ENCODE measurements at regions not wholly inside any gene's neighbourhood (a gene's known extent, or its start where the extent isn't known, plus 50 kb on each side); places are given as distances from the start of the nearest gene placed in this dataset.

DNA sequence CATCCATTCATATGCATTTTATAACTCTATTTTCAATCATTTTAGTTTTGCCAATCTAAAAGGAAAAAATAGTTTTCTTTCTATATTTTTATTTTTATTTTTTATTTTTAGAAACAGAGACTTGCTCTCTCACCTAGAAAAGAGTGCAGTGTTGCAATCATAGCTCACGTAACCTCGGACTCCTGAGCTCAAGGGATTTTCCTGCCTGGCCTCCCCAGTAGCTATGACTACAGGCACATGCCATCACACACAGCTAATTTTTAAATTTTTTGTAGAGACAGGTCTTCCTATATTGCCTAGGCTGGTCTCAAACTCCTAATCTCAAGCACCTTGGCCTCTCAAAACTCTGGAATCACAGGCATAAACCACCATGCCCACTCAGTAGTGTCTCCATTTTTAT is 125.5 kb upstream of the XIRP2 start:
- Histone ChIP-seq H3K79me2 (ENCODE audit: control insufficient read depth, insufficient read depth, low read length) (no peaks in the 10 kb centered on the region), H2AFZ (ENCODE audit: control insufficient read depth, low read length) (no peak overlapping the region), H3K27me3 (ENCODE audit: control insufficient read depth, extremely low read depth, insufficient read depth, low read length) (no peaks in the 10 kb centered on the region), H3K9me3 (ENCODE audit: control insufficient read depth, low read depth, low read length) (no peaks in the 10 kb centered on the region), H3K9ac (ENCODE audit: control insufficient read depth, extremely low read depth, insufficient read depth, low read length) (no peak overlapping the region), H3K27ac (ENCODE audit: control insufficient read depth, insufficient read depth, low read length) (no peak overlapping the region), H4K20me1 (ENCODE audit: control insufficient read depth, extremely low read depth, insufficient read depth, low read length) (no peaks in the 10 kb centered on the region), H3K36me3 (ENCODE audit: control insufficient read depth in 2 of 2, extremely low read depth in 1 of 2, insufficient read depth in 2 of 2, low read length in 2 of 2) (no peaks in the 10 kb centered on the region), H3K4me2 (ENCODE audit: control insufficient read depth, extremely low read depth, insufficient read depth, low read depth, low read length) (no peak overlapping the region), H3K4me1 (ENCODE audit: control insufficient read depth, extremely low read depth, insufficient read depth, low read length) (no peaks in the 10 kb centered on the region), H3K9me1 (ENCODE audit: control insufficient read depth, extremely low read depth, insufficient read depth, low read length) (no peaks in the 10 kb centered on the region), H3K4me3 (ENCODE audit: control insufficient read depth in 2 of 3, extremely low read depth in 1 of 3, insufficient read depth in 2 of 3, low read depth in 1 of 3, low read length in 3 of 3) (no peak overlapping the region)
- no peak for DNase-seq (ENCODE audit: low read depth, low spot score)
- dilution Hi-C loops (cut with MboI; ENCODE audit: extremely low pct_ligation_motif_present, low sequenced_read_pairs), result no loop called here
- FAIRE-seq, result no peak
- TF ChIP-seq EZH2 (IDR thresholded peaks at IDR 0.05; ENCODE audit: low read length), result no peak
- TF ChIP-seq, protein P1, sequence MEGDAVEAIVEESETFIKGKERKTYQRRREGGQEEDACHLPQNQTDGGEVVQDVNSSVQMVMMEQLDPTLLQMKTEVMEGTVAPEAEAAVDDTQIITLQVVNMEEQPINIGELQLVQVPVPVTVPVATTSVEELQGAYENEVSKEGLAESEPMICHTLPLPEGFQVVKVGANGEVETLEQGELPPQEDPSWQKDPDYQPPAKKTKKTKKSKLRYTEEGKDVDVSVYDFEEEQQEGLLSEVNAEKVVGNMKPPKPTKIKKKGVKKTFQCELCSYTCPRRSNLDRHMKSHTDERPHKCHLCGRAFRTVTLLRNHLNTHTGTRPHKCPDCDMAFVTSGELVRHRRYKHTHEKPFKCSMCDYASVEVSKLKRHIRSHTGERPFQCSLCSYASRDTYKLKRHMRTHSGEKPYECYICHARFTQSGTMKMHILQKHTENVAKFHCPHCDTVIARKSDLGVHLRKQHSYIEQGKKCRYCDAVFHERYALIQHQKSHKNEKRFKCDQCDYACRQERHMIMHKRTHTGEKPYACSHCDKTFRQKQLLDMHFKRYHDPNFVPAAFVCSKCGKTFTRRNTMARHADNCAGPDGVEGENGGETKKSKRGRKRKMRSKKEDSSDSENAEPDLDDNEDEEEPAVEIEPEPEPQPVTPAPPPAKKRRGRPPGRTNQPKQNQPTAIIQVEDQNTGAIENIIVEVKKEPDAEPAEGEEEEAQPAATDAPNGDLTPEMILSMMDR (optimal IDR thresholded peaks at IDR 0.05 in 1 of 3, IDR thresholded peaks at IDR 0.05 in 1 of 3, conservative IDR thresholded peaks at IDR 0.05 in 1 of 3; ENCODE audit: extremely low read depth in 1 of 3, insufficient read depth in 2 of 3, low read length in 3 of 3), result no peak

DNA sequence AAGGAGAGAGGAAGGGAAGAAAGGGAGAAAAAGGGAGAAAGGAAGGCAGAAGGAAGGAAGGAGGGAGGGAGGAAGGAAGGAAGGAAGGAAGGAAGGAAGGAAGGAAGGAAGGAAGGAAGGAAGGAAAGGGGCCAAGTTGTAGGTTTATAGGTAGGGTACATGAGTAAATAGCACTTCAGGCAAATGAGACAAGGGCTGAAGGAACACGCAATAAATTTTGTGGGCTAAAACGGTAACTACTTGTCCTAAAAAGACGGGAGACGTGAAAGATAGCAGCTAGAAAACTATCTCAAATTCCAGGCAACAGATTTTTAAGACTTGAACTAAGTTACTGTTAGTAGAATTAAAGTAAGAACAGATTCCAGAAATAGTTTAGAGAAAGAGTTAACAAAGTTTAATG is 129.3 kb upstream of the XIRP2 start:
- no peak for TF ChIP-seq EZH2 (IDR thresholded peaks at IDR 0.05; ENCODE audit: low read length)
- TF ChIP-seq, protein P1 (optimal IDR thresholded peaks at IDR 0.05 in 1 of 3, IDR thresholded peaks at IDR 0.05 in 1 of 3, conservative IDR thresholded peaks at IDR 0.05 in 1 of 3; ENCODE audit: extremely low read depth in 1 of 3, insufficient read depth in 2 of 3, low read length in 3 of 3), result no peak

More for the DNA sequence above, 129.3 kb upstream of the XIRP2 start:
- H3K9me1 ChIP-seq (ENCODE audit: control insufficient read depth, extremely low read depth, insufficient read depth, low read length), result no peaks in the 10 kb centered on the region
- no peaks in the 10 kb centered on the region for H4K20me1 ChIP-seq (ENCODE audit: control insufficient read depth, extremely low read depth, insufficient read depth, low read length)
- H3K4me1 ChIP-seq (ENCODE audit: control insufficient read depth, extremely low read depth, insufficient read depth, low read length), result no peaks in the 10 kb centered on the region
- dilution Hi-C loops (cut with MboI; ENCODE audit: extremely low pct_ligation_motif_present, low sequenced_read_pairs), result no loop called here
- H3K4me2 ChIP-seq (ENCODE audit: control insufficient read depth, extremely low read depth, insufficient read depth, low read depth, low read length), result no peak overlapping the region
- H3K9ac ChIP-seq (ENCODE audit: control insufficient read depth, extremely low read depth, insufficient read depth, low read length), result no peak overlapping the region
- H3K4me3 ChIP-seq (ENCODE audit: control insufficient read depth in 2 of 3, extremely low read depth in 1 of 3, insufficient read depth in 2 of 3, low read depth in 1 of 3, low read length in 3 of 3), result no peak overlapping the region
- no peaks in the 10 kb centered on the region for H3K79me2 ChIP-seq (ENCODE audit: control insufficient read depth, insufficient read depth, low read length)
- no peaks in the 10 kb centered on the region for H3K36me3 ChIP-seq (ENCODE audit: control insufficient read depth in 2 of 2, extremely low read depth in 1 of 2, insufficient read depth in 2 of 2, low read length in 2 of 2)
- no peak overlapping the region for H3K27ac ChIP-seq (ENCODE audit: control insufficient read depth, insufficient read depth, low read length)
- H3K27me3 ChIP-seq (ENCODE audit: control insufficient read depth, extremely low read depth, insufficient read depth, low read length), result no peaks in the 10 kb centered on the region
- DNase-seq (ENCODE audit: low read depth, low spot score) (no peak), FAIRE-seq (no peak)
- H2AFZ ChIP-seq (ENCODE audit: control insufficient read depth, low read length), result no peak overlapping the region
- H3K9me3 ChIP-seq (ENCODE audit: control insufficient read depth, low read depth, low read length), result no peaks in the 10 kb centered on the region
